PFSK-1 (cell line): ENCODE measurements at regions not wholly inside any gene's neighbourhood (a gene's known extent, or its start where the extent isn't known, plus 50 kb on each side); places are given as distances from the start of the nearest gene placed in this dataset.

Experiments used
- POLR2AphosphoS5 ChIP-seq: IDR thresholded peaks from 2 replicates; pipeline ENCODE4 v1.6.1; 2012; ENCODE audit warnings: low read depth, mild to moderate bottlenecking, control low read depth, low read length, moderate library complexity
- REST ChIP-seq, 2 experiments: IDR thresholded peaks; 2 replicates each; pipeline versions ENCODE4 v1.6.1 to v1.8.0; 2011 to 2012; ENCODE audit warnings: low read depth in 2 of 2, low read length in 2 of 2, control low read depth in 1 of 2, inconsistent platforms in 1 of 2, mild to moderate bottlenecking in 1 of 2, moderate library complexity in 1 of 2; ENCODE audit not compliant: insufficient read depth in 1 of 2
- SIN3A ChIP-seq: IDR thresholded peaks from 2 replicates; pipeline ENCODE4 v1.6.1; 2012; ENCODE audit warnings: mild to moderate bottlenecking, low read length, moderate library complexity, borderline replicate concordance; ENCODE audit not compliant: insufficient read depth
- TAF1 ChIP-seq: IDR thresholded peaks from 2 replicates; pipeline ENCODE4 v1.6.1; 2012; ENCODE audit warnings: low read length, control low read depth, borderline replicate concordance; ENCODE audit not compliant: insufficient read depth

- TF ChIP-seq POLR2AphosphoS5: no peak
- TF ChIP-seq SIN3A: no peak
- no peak for TF ChIP-seq TAF1
- TF ChIP-seq REST (IDR thresholded peaks at IDR 0.05; ENCODE audit: insufficient read depth in 1 of 2, low read depth in 2 of 2, low read length in 2 of 2): no peak
Observed at GRCh38 chr20:48276021-48276342, 490.7 kb upstream of the SULF2 start.
